ENCODE measurements at regions not wholly inside any gene's neighbourhood (a gene's known extent, or its start where the extent isn't known, plus 50 kb on each side); places are given as distances from the start of the nearest gene placed in this dataset.

DNA sequence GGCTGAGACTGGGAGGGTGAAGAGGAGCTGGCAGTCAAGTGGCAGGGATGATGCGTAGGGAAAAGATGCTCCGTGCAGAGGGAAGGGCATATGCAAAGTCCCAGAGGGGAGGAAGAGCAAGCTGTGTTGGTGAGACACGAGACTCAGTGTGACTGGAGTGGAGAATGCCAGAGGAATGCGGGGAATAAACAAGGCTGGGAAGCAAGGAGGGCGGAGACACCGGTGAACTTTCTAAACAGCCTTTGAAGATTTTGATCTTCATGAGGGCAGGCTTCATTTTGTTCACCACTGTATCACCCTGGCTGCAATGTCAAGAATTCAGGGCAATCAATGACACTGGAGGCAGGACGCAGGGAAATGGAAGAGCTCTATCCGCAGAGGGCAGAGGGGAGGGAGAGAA is 535.8 kb downstream of the FUT8 start:
- no peak for TF ChIP-seq CTCF (IDR thresholded peaks at IDR 0.05; ENCODE audit: insufficient read depth, low read length, poor library complexity, severe bottlenecking)
- TF ChIP-seq EZH2phosphoT487 (conservative IDR thresholded peaks at IDR 0.05; ENCODE audit: low read length) = no peak

Data from SU-DHL-6 (cell line).